Thyroid gland (tissue), 4 donors: ENCODE measurements at regions not wholly inside any gene's neighbourhood (a gene's known extent, or its start where the extent isn't known, plus 50 kb on each side); places are given as distances from the start of the nearest gene placed in this dataset.

Source experiments
- CTCF ChIP-seq, 6 experiments: fragments of 200-600 bp in 3 of 6; fragments of 450-650 bp in 3 of 6; sonication (generic) in 3 of 6; IDR thresholded peaks; one replicate each; pipeline ENCODE4 v1.5.1; 2016 to 2019; ENCODE audit warnings: antibody characterized with exemption in 6 of 6, mild to moderate bottlenecking in 2 of 6, inconsistent platforms in 1 of 6, moderate library complexity in 1 of 6
- POLR2A ChIP-seq, 2 donors: fragments of 450-650 bp; IDR thresholded peaks; one replicate each; pipeline ENCODE4 v1.6.1; 2017; ENCODE audit warnings: antibody characterized with exemption in 2 of 2, mild to moderate bottlenecking in 2 of 2, moderate library complexity in 1 of 2

- TF ChIP-seq CTCF (IDR thresholded peaks at IDR 0.05) (no peak), POLR2A (IDR thresholded peaks at IDR 0.05) (no peak)
Observed at GRCh38 chr1:100615686-100616085, 77.7 kb downstream of the GPR88 start.
